GM12878 (cell line): ENCODE measurements at regions not wholly inside any gene's neighbourhood (a gene's known extent, or its start where the extent isn't known, plus 50 kb on each side); places are given as distances from the start of the nearest gene placed in this dataset.

Experiments
- GABPA ChIP-seq: IDR thresholded peaks from 2 replicates; pipeline ENCODE4 v1.6.1; 2014; ENCODE audit warnings: antibody characterized with exemption, low read depth, mild to moderate bottlenecking, inconsistent platforms
- MEF2A ChIP-seq: IDR thresholded peaks from 2 replicates; pipeline ENCODE4 v1.6.1; 2011; ENCODE audit warnings: low read depth, mild to moderate bottlenecking, low read length, moderate library complexity; ENCODE audit not compliant: insufficient read depth
- NR2F1 ChIP-seq: fragments of 450-650 bp; conservative IDR thresholded peaks from 2 replicates; pipeline ENCODE4 v1.6.1; 2017; ENCODE audit warnings: mild to moderate bottlenecking
- SMC3 ChIP-seq: IDR thresholded peaks from 2 replicates; pipeline ENCODE4 v1.6.1; 2011; ENCODE audit warnings: low read length, improper control_type of control experiment, borderline replicate concordance
- TF ChIP-seq, protein P1 (sequence below), 3 experiments: IDR thresholded peaks in 2 of 3; conservative IDR thresholded peaks in 1 of 3; 2 replicates each; pipeline ENCODE4 v1.5.1; 2011; ENCODE audit warnings: low read depth in 3 of 3, low read length in 3 of 3, mild to moderate bottlenecking in 3 of 3, control low read depth in 2 of 3, moderate library complexity in 2 of 3, inconsistent platforms in 1 of 3, mixed read lengths in 1 of 3; ENCODE audit not compliant: control insufficient read depth in 2 of 3, insufficient read depth in 1 of 3; ENCODE audit errors: extremely low read depth in 1 of 3

DNA sequence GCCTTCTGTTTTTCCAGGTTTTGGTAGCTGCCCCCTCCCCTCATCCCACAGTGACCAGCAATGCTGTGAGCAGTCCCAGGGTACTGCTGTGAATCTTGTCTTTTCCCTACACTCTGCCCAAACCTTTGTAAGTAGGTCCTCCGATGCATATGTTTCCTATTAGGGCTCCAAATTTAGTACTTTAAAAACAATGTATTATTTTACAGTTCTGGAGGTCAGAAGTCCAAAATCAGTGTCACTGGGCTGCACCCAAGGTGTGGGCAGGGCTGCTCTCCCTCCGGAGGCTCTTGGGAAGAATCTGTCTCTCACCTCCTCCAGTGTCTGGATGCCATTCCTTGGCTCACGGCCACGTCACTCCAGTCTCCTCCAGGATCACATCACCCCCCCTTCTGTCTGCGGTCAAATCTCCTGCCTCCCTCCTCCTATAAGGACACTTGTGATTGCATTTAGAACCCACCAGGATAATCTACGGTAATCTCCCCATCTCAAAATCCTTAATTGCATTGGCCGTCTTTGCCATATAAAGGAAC, 208.5 kb downstream of the SH3BP4 start:
- TF ChIP-seq, protein P1, sequence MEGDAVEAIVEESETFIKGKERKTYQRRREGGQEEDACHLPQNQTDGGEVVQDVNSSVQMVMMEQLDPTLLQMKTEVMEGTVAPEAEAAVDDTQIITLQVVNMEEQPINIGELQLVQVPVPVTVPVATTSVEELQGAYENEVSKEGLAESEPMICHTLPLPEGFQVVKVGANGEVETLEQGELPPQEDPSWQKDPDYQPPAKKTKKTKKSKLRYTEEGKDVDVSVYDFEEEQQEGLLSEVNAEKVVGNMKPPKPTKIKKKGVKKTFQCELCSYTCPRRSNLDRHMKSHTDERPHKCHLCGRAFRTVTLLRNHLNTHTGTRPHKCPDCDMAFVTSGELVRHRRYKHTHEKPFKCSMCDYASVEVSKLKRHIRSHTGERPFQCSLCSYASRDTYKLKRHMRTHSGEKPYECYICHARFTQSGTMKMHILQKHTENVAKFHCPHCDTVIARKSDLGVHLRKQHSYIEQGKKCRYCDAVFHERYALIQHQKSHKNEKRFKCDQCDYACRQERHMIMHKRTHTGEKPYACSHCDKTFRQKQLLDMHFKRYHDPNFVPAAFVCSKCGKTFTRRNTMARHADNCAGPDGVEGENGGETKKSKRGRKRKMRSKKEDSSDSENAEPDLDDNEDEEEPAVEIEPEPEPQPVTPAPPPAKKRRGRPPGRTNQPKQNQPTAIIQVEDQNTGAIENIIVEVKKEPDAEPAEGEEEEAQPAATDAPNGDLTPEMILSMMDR (IDR thresholded peaks at IDR 0.05 in 2 of 3, conservative IDR thresholded peaks at IDR 0.05 in 1 of 3; ENCODE audit: control insufficient read depth in 2 of 3, extremely low read depth in 1 of 3, insufficient read depth in 1 of 3, low read depth in 3 of 3, low read length in 3 of 3) = no peak
- TF ChIP-seq SMC3 (no peak), MEF2A (no peak), GABPA (no peak), NR2F1 (no peak)
